Caco-2 (cell line): ENCODE measurements at regions not wholly inside any gene's neighbourhood (a gene's known extent, or its start where the extent isn't known, plus 50 kb on each side); places are given as distances from the start of the nearest gene placed in this dataset.

Experiments used
- BruUV-seq: library from RNA; stranded (reverse); fragments of 400-500 nt; replicated peaks from 2 replicates; lab custom pipeline; 2021; lab: Mats Ljungman, UMichigan
- CTCF ChIA-PET: fragments of 300-600 bp; sonication (Branson Sonifier 250); formaldehyde crosslinking; loops from one replicate; lab custom pipeline; 2022; ENCODE audit warnings: antibody characterized with exemption; lab: Charles Lee
- POLR2A ChIA-PET: fragments of 300-600 bp; sonication (Branson Sonifier 250); formaldehyde crosslinking; loops from one replicate; lab custom pipeline; 2022; ENCODE audit warnings: antibody characterized with exemption; lab: Charles Lee
- DNase-seq, 2 experiments: peaks; one replicate each; pipeline versions ENCODE4 v3.0.0 to v3.0.0-alpha.2; 2020 to 2022
- H3K27me3 ChIP-seq: replicated peaks from 2 replicates; pipeline ENCODE4 v1.6.0; 2011; ENCODE audit warnings: low read length; ENCODE audit not compliant: control insufficient read depth, insufficient read depth
- H3K36me3 ChIP-seq: 2 replicates; pipeline ENCODE4 v1.5.1; 2011; ENCODE audit warnings: low read length; ENCODE audit not compliant: control insufficient read depth, insufficient read depth
- H3K4me1 ChIP-seq: fragments of 250-450 bp; sonication (Bioruptor Pico); 2 replicates; pipeline ENCODE4 v1.5.1; 2020; ENCODE audit warnings: mild to moderate bottlenecking
- H3K4me3 ChIP-seq: 2 replicates; pipeline ENCODE4 v1.5.1; 2011; ENCODE audit warnings: low read depth, mild to moderate bottlenecking, control low read depth, low read length
- H3K9me3 ChIP-seq: fragments of 250-450 bp; sonication (Bioruptor Pico); 2 replicates; pipeline ENCODE4 v1.5.1; 2020; ENCODE audit warnings: mild to moderate bottlenecking, moderate library complexity
- H3K27ac Mint-ChIP-seq: one replicate; pipeline ENCODE4 v1.8.0; 2022; ENCODE audit warnings: mixed read lengths; ENCODE audit not compliant: unreplicated experiment
- H3K27me3 Mint-ChIP-seq: one replicate; pipeline ENCODE4 v1.8.0; 2022; ENCODE audit warnings: mixed read lengths; ENCODE audit not compliant: insufficient read depth, unreplicated experiment
- H3K36me3 Mint-ChIP-seq: one replicate; pipeline ENCODE4 v1.8.0; 2022; ENCODE audit warnings: mild to moderate bottlenecking, mixed read lengths; ENCODE audit not compliant: insufficient read depth, unreplicated experiment
- H3K4me1 Mint-ChIP-seq: one replicate; pipeline ENCODE4 v1.8.0; 2022; ENCODE audit warnings: low read depth, mixed read lengths; ENCODE audit not compliant: unreplicated experiment
- H3K4me3 Mint-ChIP-seq: one replicate; pipeline ENCODE4 v1.8.0; 2022; ENCODE audit warnings: mild to moderate bottlenecking, moderate library complexity, mixed read lengths; ENCODE audit not compliant: unreplicated experiment
- H3K9me3 Mint-ChIP-seq: one replicate; pipeline ENCODE4 v1.8.0; 2022; ENCODE audit warnings: mixed read lengths; ENCODE audit not compliant: unreplicated experiment
- CTCF ChIP-seq, 2 experiments: fragments of 200-600 bp in 1 of 2; IDR thresholded peaks; 1 replicate in 1 of 2; 2 replicates in 1 of 2; pipeline versions ENCODE4 v1.5.1 to v1.8.0; 2011 to 2022; ENCODE audit warnings: antibody characterized with exemption in 1 of 2, control low read depth in 1 of 2, inconsistent platforms in 1 of 2, low read depth in 1 of 2, low read length in 1 of 2, mild to moderate bottlenecking in 1 of 2, moderate library complexity in 1 of 2; ENCODE audit not compliant: insufficient read depth in 1 of 2, severe bottlenecking in 1 of 2, unreplicated experiment in 1 of 2
- intact Hi-C: fragments of 100-400 bp; cut with micrococcal nuclease; formaldehyde crosslinking; loops from one replicate; pipeline ENCODE4 v1.10.0; 2022; ENCODE audit not compliant: unreplicated experiment

- no peaks in the 10 kb centered on the region for H3K9me3 Mint-ChIP-seq
- Histone ChIP-seq H3K9me3 (no peaks in the 10 kb centered on the region), H3K4me3 (no peak overlapping the region), H3K36me3 (no peaks in the 10 kb centered on the region), H3K27me3 (no peaks in the 10 kb centered on the region), H3K4me1 (no peaks in the 10 kb centered on the region)
- no peak overlapping the region for H3K4me3 Mint-ChIP-seq
- no peak for TF ChIP-seq CTCF (IDR thresholded peaks at IDR 0.05; ENCODE audit: insufficient read depth in 1 of 2, low read depth in 1 of 2, low read length in 1 of 2, severe bottlenecking in 1 of 2, unreplicated experiment in 1 of 2)
- H3K27ac Mint-ChIP-seq: no peak overlapping the region
- intact Hi-C loops: no loop called here
- H3K36me3 Mint-ChIP-seq: no peaks in the 10 kb centered on the region
- no TSS peak for BruUV-seq
- peaks cover 5% of the 10 kb centered on the region for H3K27me3 Mint-ChIP-seq
- no peak for DNase-seq
- POLR2A ChIA-PET: no interaction called here
- no peaks in the 10 kb centered on the region for H3K4me1 Mint-ChIP-seq
- CTCF ChIA-PET: no interaction called here
Observed at GRCh38 chr16:9257843-9258242, 166.4 kb downstream of the HAPSTR1 start.

- H3K4me3 ChIP-seq: no peak overlapping the region
- no TSS peak for BruUV-seq
- H3K4me1 ChIP-seq: no peaks in the 10 kb centered on the region
- H3K4me1 Mint-ChIP-seq: no peaks in the 10 kb centered on the region
- intact Hi-C loops: no loop called here
- no peaks in the 10 kb centered on the region for H3K9me3 Mint-ChIP-seq
- H3K27me3 ChIP-seq: no peaks in the 10 kb centered on the region
- H3K27me3 Mint-ChIP-seq: peaks cover 5% of the 10 kb centered on the region
- peak; percentile 71 to 72 for TF ChIP-seq CTCF (IDR thresholded peaks at IDR 0.05; ENCODE audit: insufficient read depth in 1 of 2, low read depth in 1 of 2, low read length in 1 of 2, severe bottlenecking in 1 of 2, unreplicated experiment in 1 of 2)
- H3K36me3 ChIP-seq: no peaks in the 10 kb centered on the region
- peak; percentile 41 to 44 for DNase-seq
- H3K9me3 ChIP-seq: no peaks in the 10 kb centered on the region
- no peak overlapping the region for H3K27ac Mint-ChIP-seq
- H3K36me3 Mint-ChIP-seq: no peaks in the 10 kb centered on the region
- H3K4me3 Mint-ChIP-seq: no peak overlapping the region
- POLR2A ChIA-PET: no interaction called here
- CTCF ChIA-PET: interaction anchor here (0.5 kb wide), 1 partner anchor 31 kb away, joined by 4 read pairs; no protein-coding TSS in a partner anchor
Observed at GRCh38 chr16:9258423-9259051, 167.1 kb downstream of the HAPSTR1 start.

- Mint-ChIP-seq H3K36me3 (no peaks in the 10 kb centered on the region), H3K27me3 (peaks cover 9% of the 10 kb centered on the region), H3K4me1 (no peaks in the 10 kb centered on the region), H3K4me3 (no peak overlapping the region), H3K27ac (no peak overlapping the region), H3K9me3 (no peaks in the 10 kb centered on the region)
- intact Hi-C loops: no loop called here
- Histone ChIP-seq H3K36me3 (no peaks in the 10 kb centered on the region), H3K27me3 (no peaks in the 10 kb centered on the region), H3K4me1 (no peaks in the 10 kb centered on the region), H3K9me3 (no peaks in the 10 kb centered on the region), H3K4me3 (no peak overlapping the region)
- DNase-seq: no peak
- POLR2A ChIA-PET: no interaction called here
- no TSS peak for BruUV-seq
- TF ChIP-seq CTCF (IDR thresholded peaks at IDR 0.05; ENCODE audit: insufficient read depth in 1 of 2, low read depth in 1 of 2, low read length in 1 of 2, severe bottlenecking in 1 of 2, unreplicated experiment in 1 of 2): no peak
- CTCF ChIA-PET: interaction anchor here (0.6 kb wide), 1 partner anchor 688 kb away, joined by 3 read pairs; no protein-coding TSS in a partner anchor
Observed at GRCh38 chr16:9259914-9260608, 168.6 kb downstream of the HAPSTR1 start.
